NCI-H187 (cell line): ENCODE measurements at regions not wholly inside any gene's neighbourhood (a gene's known extent, or its start where the extent isn't known, plus 50 kb on each side); places are given as distances from the start of the nearest gene placed in this dataset.
A peak's percentile ranks its signal among the peaks of the same experiment; 100 is the strongest.
"Not testable (repeated sequence)": the region's sequence is repeated elsewhere in the genome, so short reads cannot be mapped to it uniquely, and the experiment has no call there.

Source experiments
- DNase-seq, 2 experiments: peaks; one replicate each; lab custom pipeline; 2025; lab: John Stamatoyannopoulos, UW

GRCh38 chr5:124126504-124127217 lies 614.7 kb downstream of the CSNK1G3 start:
- DNase-seq = no peak

DNA sequence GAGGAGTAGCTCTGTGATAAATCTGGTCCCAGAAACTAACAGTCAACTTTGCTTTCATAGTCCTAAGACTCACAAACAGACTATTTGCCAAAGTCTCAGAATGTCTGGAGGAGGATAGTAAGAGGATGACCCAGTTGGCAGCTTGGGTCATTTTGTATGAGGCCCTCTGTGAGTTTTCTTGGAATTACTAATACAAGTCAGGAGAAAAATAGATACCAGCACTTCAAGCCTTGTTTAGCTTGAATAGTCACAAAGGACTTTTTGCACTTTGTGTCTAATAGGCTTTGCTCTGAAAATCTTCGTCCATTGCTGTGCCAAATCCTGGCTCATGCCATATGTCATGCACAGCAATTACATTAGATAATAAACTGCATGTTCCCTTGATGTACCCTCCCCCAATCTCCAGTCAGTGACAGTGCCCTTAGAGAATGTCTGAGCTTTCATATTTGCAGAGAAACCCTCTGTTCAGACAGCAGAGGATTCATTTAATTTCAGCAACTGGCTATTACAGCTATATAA lies 612.8 kb downstream of the CSNK1G3 start:
- DNase-seq = no peak

- DNase-seq = no peak
These were observed 609.2 kb downstream of the CSNK1G3 start for GRCh38 chr5:124121198-124121597.

- no peak for DNase-seq
These were observed 602.9 kb downstream of the CSNK1G3 start for GRCh38 chr5:124114911-124115310.

DNA sequence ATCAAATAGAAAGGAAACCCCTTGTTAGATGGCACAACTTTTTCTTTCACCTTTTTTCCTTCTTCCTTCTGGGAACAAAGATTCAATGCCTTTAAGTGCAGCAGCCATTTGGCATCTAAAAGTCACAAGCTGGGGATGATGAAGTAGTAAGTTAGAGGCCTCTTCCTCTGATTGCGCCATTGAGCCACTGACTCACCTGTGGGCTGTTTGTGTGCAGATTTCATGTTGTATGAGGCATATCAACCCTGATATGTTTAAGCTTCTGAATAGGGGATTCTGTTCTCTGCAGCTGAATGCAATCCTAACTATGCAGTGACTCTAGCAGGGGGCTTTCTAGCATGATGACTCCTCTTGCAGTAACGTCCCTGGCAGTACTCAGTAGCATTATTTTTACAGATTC lies 599.9 kb downstream of the CSNK1G3 start:
- no peak for DNase-seq

GRCh38 chr5:124110942-124111341 lies 599.0 kb downstream of the CSNK1G3 start:
- no peak for DNase-seq

DNA sequence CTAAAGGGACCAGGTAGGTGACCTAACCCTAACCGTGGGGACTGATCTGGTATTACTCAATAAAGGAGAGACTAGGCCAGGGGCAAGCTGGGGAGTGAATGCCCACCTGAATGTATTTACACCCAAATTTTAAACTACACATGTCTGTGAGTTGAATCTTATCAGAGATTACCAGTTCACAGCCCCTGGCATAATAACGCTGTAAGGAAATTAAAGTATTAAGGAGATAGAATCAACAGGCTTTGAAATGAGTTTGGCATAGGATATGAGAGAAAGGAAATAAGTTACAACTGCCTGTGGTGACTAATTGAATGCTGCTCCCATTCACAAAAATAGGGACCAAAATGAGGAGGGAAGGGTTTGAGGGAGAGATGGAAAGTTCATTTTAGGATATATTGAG lies 593.3 kb downstream of the CSNK1G3 start:
- no peak for DNase-seq

DNA sequence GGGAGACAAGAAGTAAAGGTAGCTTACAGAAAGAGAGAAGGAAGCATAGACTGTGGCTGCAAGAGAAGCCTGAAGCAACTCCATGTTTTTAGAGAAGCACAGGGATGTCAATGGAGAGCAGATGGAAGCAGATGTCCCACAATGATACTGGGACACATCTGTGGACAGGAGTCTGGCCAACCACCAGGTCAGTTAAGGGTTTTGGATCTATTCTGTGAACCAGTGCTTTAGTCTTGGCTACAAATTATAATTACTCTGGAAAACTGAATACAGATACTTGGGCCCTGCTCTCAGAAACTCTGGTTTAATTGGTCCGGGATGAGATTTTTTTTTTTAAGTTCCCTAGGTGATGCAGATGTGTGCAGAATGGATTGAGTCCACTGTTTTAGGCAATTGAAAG lies 592.8 kb downstream of the CSNK1G3 start:
- DNase-seq = no peak

DNA sequence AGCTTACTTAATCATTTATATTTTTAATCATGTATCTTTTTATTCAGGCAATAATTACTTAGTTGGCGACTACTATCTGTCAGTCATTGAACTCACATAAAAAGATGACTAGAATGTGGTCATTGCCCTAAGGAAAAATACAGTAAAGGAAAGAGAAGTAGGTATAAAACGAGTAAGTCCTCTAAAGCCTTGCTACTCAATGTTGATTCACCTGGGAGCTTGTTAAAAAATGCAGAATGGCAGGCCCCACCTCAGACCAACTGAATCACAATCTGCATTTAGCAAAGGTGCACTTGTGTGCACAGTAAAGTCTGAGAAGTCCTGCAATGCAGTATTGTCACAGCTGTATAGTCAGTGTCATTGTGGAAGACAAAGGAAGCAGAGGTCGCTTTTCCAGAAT lies 592.4 kb downstream of the CSNK1G3 start:
- DNase-seq = no peak

- no peak for DNase-seq
These were observed 591.7 kb downstream of the CSNK1G3 start for GRCh38 chr5:124103671-124104070.

DNA sequence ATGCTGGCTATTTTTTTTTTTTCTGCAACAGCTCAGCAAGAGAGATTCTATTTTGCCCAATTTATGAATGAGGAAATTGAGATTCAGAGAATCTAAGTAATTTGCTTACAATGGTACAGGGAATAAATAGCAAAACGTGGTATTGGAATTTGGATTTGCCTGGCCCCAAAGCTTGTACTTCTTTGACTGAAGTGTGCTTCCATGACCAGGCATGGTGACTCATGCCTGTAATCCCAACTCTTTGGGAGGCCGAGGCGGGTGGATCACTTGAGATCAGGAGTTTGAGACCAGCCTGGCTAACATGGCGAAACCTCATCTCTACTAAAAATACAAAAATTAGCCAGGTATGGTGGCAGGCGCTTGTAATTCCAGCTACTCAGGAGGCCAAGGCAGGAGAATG lies 591.1 kb downstream of the CSNK1G3 start:
- not testable (repeated sequence) for DNase-seq

DNA sequence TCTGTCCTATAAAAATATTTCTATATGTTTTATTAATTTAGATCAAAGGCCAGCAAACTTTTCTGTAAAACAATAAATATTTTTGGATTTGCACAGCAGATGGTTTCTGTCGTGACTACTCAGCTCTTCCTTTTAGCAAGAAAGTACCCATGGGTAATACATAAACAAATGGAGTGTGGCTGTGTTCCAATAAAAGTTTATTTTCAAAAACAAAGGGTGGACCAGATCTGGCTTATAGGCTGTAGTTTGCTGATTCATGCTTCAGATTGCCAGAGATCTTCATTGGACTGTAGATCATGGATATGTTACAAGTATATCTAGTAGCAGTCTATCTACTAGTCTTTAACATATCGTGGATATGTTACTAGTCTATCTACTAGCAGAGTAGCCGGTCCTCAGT lies 590.5 kb downstream of the CSNK1G3 start:
- DNase-seq = no peak

- DNase-seq = no peak
These were observed 581.7 kb downstream of the CSNK1G3 start for GRCh38 chr5:124093658-124094057.

DNA sequence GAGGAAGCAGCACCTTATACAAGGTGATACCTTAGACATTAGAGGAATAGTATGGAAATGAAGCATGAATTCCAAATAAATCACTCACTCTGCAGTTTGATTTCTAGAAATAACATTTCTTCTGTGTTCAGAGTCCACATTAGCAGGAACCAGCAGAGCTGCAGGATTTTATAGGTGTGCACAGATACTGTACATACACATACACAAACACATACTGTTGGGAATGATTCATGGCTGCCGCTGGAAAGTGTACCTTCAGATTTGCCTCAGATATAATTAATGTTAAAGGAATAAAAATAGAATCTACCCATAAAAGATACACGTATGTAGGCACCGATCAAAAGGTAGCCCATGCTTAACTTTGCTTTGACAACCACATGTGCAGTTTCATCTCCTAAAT lies 578.1 kb downstream of the CSNK1G3 start:
- no peak for DNase-seq

DNA sequence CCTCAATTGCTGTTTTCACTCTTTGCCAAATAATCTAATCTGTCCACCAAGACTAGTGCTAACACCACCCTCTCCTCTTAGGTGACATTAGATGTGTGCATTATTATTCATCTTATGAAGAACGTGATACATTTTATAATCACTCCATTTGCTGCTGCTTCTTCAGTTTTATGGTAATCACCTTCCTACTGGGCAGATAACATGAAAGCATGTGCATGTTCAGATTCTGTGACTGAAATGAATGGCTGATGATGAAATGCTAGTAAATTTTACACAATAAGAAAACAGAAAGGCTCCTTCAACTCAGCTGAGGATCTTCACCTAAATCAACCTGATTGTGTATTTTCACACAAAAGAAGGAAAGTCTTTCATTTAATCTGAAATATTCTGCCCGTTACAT lies 577.6 kb downstream of the CSNK1G3 start:
- DNase-seq = no peak

DNA sequence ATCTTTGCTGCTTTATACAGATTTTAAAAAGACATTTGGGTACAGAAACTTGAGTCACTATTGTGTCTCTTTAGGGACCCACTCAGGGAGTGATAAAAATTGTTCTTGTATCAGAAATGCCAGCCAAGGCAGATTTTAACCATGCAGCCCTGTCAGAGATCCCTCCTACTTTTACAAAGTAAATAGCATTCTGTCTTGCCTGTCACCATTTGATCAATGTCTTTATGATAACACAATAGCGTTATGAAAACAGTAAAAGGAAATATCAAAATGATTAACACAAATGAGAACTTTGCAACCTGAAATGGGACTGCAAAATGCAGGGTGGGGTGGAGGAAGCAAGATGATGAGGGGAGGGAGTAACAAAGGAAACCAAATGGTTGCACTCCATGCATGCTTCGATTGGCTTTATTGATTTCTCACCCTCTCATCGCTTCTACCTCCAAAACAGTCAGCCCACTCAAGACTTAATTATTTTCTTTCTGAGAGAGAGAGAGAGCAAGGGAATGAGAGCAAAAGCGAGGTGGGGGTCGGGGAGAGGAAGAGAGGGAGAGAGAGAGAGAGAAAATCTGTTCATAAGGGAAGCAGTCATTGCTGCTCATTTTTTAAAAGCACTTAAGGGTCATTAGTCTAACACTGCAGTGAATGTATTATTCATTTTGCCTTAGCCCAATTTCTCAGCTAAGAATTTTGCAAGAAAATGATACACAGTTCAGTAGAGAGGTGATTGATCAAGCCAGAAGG lies 576.5 kb downstream of the CSNK1G3 start:
- DNase-seq = peak in 1 of 2 experiments; percentile 5

DNA sequence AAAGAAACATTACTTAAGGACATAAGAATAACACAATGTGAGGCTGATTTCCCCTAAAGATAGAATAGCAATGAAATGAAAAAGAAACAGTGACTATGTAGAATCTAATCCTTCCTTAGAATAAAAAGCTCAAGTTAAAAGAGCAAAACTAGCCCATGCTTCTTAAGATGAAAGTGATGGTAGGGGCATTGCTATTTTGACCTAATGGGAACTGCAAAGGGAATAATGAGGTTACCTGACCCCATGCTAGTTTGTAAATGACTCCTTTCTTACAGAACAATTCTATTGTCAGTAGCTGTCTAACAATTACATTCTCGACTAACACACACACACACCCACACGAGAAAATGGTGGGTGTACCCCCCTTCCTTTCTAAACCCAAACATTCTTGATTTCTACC lies 575.8 kb downstream of the CSNK1G3 start:
- no peak for DNase-seq

- no peak for DNase-seq
These were observed 568.3 kb downstream of the CSNK1G3 start for GRCh38 chr5:124080256-124080655.

GRCh38 chr5:124079062-124079461 lies 567.1 kb downstream of the CSNK1G3 start:
- no peak for DNase-seq

DNA sequence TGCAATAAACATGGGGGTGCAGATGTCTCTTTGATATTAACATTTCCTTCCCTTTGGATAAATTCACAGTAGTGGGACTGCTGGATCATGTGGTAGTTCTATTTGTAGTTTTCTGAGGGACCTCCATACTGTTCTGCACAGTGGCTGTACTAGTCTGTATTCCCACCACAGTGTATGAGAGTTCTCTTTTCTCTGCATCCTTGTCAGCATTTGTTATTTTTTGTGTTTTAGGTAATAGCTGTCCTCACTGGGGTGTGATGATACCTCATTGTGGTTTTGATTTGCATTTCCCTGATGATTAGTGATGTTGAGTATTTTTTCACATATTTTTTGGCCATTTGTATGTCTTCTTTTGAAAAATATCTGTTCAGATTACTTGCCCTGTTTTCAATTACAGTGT lies 562.5 kb downstream of the CSNK1G3 start:
- DNase-seq = no peak

DNA sequence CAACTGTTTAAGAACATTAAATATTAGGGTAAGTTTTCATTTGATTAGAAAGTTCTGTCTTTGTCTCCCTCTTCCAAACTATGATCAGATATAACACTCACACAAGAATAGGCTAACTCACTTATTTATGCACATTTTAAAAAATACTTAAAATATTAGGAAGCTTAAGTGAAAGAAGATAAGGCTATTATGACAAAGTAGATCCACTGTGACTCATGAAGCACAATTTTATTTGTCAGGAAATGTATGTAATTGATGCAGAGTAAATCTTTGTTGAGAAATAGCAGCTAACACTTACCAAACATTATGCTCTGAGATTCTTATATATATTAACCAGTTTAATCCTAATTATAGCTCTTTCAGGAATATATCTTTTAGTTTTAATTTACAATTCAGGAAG lies 560.6 kb downstream of the CSNK1G3 start:
- no peak for DNase-seq

GRCh38 chr5:124071039-124071438 lies 559.1 kb downstream of the CSNK1G3 start:
- DNase-seq = no peak

DNA sequence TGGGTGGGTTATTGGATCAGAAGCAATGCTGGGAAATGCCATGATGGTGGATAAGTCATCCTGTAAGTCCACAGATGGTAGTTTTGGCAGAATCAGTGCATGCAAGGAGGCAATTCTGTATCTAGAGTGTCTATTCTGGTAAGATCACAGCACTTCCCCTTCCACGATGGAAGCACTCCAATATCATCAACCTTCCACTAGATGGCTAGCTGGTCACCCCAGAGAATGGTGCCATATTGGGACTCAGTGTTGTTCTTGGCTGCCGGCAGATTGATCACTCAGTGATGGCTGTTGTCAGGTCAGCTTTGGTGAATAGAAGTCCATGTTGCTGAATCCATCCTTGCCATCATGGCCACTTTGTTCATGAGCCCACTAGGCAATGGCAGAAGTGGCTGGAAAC lies 553.5 kb downstream of the CSNK1G3 start:
- no peak for DNase-seq

GRCh38 chr5:124064956-124065355 lies 553.0 kb downstream of the CSNK1G3 start:
- DNase-seq = no peak
